CD4-positive, alpha-beta T cell (primary cell): ENCODE measurements at regions not wholly inside any gene's neighbourhood (a gene's known extent, or its start where the extent isn't known, plus 50 kb on each side); places are given as distances from the start of the nearest gene placed in this dataset.

Experiments
- ATAC-seq: fragments of 200-7000 bp; cut with Tn5 transposase; one replicate; pipeline ENCODE4 v1.10.0; 2022; ENCODE audit warnings: mild to moderate bottlenecking; ENCODE audit not compliant: poor library complexity
- CTCF ChIA-PET: fragments of 350-600 bp; sonication (Branson Sonifier 250); formaldehyde crosslinking; loops from one replicate; lab custom pipeline; 2021; ENCODE audit warnings: antibody characterized with exemption, inconsistent platforms; lab: Charles Lee
- POLR2A ChIA-PET: fragments of 350-600 bp; sonication (Branson Sonifier 250); formaldehyde crosslinking; loops from one replicate; lab custom pipeline; 2021; ENCODE audit warnings: antibody characterized with exemption, inconsistent platforms; lab: Charles Lee
- DNase-seq, 14 experiments: peaks; one replicate each; pipeline ENCODE4 v3.0.0-alpha.2; 2013 to 2020; ENCODE audit warnings: mixed read lengths in 2 of 14
- H3K27ac ChIP-seq, 2 donors: one replicate each; pipeline versions ENCODE4 v1.5.1 to v1.7.0; 2013; ENCODE audit warnings: low read length in 2 of 2, low read depth in 1 of 2, mild to moderate bottlenecking in 1 of 2
- H3K27me3 ChIP-seq, 2 experiments: 1 replicate in 1 of 2; 2 replicates in 1 of 2; pipeline versions ENCODE4 v1.6.1 to v1.7.0; 2013; ENCODE audit warnings: low read length in 2 of 2, control low read depth in 1 of 2, mild to moderate bottlenecking in 1 of 2, moderate library complexity in 1 of 2; ENCODE audit not compliant: insufficient read depth in 2 of 2, control insufficient read depth in 1 of 2
- H3K36me3 ChIP-seq: one replicate; pipeline ENCODE4 v1.6.1; 2013; ENCODE audit warnings: low read length, control low read depth; ENCODE audit not compliant: insufficient read depth
- H3K4me1 ChIP-seq: one replicate; pipeline ENCODE4 v1.6.1; 2013; ENCODE audit warnings: low read length, control low read depth; ENCODE audit not compliant: insufficient read depth
- H3K4me3 ChIP-seq: one replicate; pipeline ENCODE4 v1.5.1; 2013; ENCODE audit warnings: mild to moderate bottlenecking, low read length, moderate library complexity
- H3K9me3 ChIP-seq, 2 experiments: 1 replicate in 1 of 2; 2 replicates in 1 of 2; pipeline versions ENCODE4 v1.6.1 to v1.7.0; 2013; ENCODE audit warnings: low read length in 2 of 2, mild to moderate bottlenecking in 2 of 2, control low read depth in 1 of 2, moderate library complexity in 1 of 2; ENCODE audit not compliant: control insufficient read depth in 1 of 2, insufficient read depth in 1 of 2
- H3K27ac Mint-ChIP-seq: one replicate; pipeline ENCODE4 v1.8.0; 2020; ENCODE audit warnings: mixed read lengths
- H3K27me3 Mint-ChIP-seq: one replicate; pipeline ENCODE4 v1.8.0; 2021; ENCODE audit warnings: mixed read lengths
- H3K36me3 Mint-ChIP-seq: one replicate; pipeline ENCODE4 v1.8.0; 2021; ENCODE audit warnings: low read depth, mixed read lengths
- H3K4me1 Mint-ChIP-seq: one replicate; pipeline ENCODE4 v1.8.0; 2021; ENCODE audit warnings: low read depth, mixed read lengths
- H3K4me3 Mint-ChIP-seq: one replicate; pipeline ENCODE4 v1.8.0; 2020; ENCODE audit warnings: mild to moderate bottlenecking, mixed read lengths
- H3K9me3 Mint-ChIP-seq: one replicate; pipeline ENCODE4 v1.8.0; 2020; ENCODE audit warnings: mixed read lengths
- intact Hi-C, 2 experiments: fragments of 100-400 bp; cut with DNase I in 1 of 2; cut with micrococcal nuclease in 1 of 2; formaldehyde crosslinking; loops; one replicate each; pipeline versions ENCODE4 v1.15.1 to v1.9.0; 2023 to 2025; cut with DNase I, micrococcal nuclease
- TF ChIP-seq, protein P1 (sequence below): fragments of 200-600 bp; IDR thresholded peaks from one replicate; pipeline ENCODE4 v1.8.0; 2022; ENCODE audit warnings: antibody characterized with exemption, mild to moderate bottlenecking

DNA sequence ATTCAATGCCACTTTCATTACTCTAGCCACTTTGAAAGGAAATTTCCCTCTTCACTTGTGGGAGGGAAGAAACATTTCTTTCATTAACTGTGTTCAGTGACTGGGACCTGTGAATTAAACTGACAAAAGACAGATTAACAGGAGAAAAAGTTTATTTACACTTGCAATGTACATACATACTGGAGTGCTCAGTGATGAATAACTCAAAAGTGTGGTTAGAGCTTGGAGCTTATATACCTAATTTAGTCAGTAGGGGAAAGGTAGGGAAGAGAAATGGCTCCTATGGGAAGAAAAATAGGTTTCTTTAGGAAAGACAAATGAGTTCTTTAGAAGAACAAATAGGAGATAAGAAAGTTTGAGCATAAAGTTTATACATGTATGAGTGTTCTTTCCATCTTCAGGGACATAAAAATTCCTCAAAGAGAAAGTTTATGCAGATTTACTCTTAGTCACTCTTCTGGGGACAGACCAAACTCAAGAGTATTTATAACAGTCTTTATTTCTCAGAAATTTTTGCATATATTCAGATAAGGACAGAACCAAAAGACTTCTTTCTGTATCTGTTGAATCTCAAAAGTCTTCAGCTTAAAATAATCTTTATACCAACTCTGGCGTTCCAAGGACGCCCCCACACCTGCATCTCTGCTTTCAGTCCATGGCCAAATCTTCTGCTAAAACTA lies 120.0 kb upstream of the RAI14 start:
- peaks cover 34% of the 10 kb centered on the region for H3K27me3 Mint-ChIP-seq

DNA sequence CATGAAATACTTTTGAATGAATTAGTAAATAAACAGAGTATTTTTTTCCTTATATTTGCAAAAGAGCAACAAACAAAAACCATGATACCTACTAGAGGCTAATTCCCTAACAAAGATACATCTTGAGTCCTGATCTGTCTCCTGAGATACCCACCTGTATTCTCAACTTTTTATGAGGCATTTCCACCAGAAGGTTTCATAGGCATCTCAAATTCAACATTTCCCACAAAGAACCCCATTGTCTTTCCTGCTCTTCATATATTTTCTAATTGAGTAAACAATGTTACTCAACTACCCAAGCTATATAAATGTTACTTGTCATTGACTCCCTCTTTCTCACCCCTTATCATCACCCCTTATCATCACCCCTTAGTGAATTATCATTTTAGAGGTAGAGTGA lies 119.4 kb upstream of the RAI14 start:
- ATAC-seq (no peak), DNase-seq (no peak)
- H3K27me3 ChIP-seq, result peaks cover 20 to 22% of the 10 kb centered on the region in 2 experiments
- no peaks in the 10 kb centered on the region for H3K4me1 ChIP-seq
- Mint-ChIP-seq H3K27me3 (peaks cover 40% of the 10 kb centered on the region), H3K4me3 (no peak overlapping the region), H3K36me3 (no peaks in the 10 kb centered on the region), H3K9me3 (no peaks in the 10 kb centered on the region), H3K4me1 (no peaks in the 10 kb centered on the region), H3K27ac (no peak overlapping the region)
- intact Hi-C loops, result no loop called here
- H3K9me3 ChIP-seq, result no peaks in the 10 kb centered on the region
- no peaks in the 10 kb centered on the region for H3K36me3 ChIP-seq
- H3K27ac ChIP-seq, result no peak overlapping the region
- CTCF ChIA-PET, result no interaction called here
- no peak overlapping the region for H3K4me3 ChIP-seq
- POLR2A ChIA-PET, result no interaction called here
- TF ChIP-seq, protein P1, sequence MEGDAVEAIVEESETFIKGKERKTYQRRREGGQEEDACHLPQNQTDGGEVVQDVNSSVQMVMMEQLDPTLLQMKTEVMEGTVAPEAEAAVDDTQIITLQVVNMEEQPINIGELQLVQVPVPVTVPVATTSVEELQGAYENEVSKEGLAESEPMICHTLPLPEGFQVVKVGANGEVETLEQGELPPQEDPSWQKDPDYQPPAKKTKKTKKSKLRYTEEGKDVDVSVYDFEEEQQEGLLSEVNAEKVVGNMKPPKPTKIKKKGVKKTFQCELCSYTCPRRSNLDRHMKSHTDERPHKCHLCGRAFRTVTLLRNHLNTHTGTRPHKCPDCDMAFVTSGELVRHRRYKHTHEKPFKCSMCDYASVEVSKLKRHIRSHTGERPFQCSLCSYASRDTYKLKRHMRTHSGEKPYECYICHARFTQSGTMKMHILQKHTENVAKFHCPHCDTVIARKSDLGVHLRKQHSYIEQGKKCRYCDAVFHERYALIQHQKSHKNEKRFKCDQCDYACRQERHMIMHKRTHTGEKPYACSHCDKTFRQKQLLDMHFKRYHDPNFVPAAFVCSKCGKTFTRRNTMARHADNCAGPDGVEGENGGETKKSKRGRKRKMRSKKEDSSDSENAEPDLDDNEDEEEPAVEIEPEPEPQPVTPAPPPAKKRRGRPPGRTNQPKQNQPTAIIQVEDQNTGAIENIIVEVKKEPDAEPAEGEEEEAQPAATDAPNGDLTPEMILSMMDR, result no peak

More for the DNA sequence above, 120.0 kb upstream of the RAI14 start:
- no peaks in the 10 kb centered on the region for H3K9me3 ChIP-seq
- Mint-ChIP-seq H3K4me3 (no peak overlapping the region), H3K36me3 (no peaks in the 10 kb centered on the region), H3K9me3 (no peaks in the 10 kb centered on the region), H3K4me1 (no peaks in the 10 kb centered on the region), H3K27ac (no peak overlapping the region)
- no peaks in the 10 kb centered on the region for H3K4me1 ChIP-seq
- no peak overlapping the region for H3K27ac ChIP-seq
- TF ChIP-seq, protein P1, result no peak
- ATAC-seq (no peak), DNase-seq (no peak)
- H3K27me3 ChIP-seq, result peaks cover 20 to 22% of the 10 kb centered on the region in 2 experiments
- no peak overlapping the region for H3K4me3 ChIP-seq
- POLR2A ChIA-PET, result no interaction called here
- intact Hi-C loops, result no loop called here
- no peaks in the 10 kb centered on the region for H3K36me3 ChIP-seq
- CTCF ChIA-PET, result no interaction called here

DNA sequence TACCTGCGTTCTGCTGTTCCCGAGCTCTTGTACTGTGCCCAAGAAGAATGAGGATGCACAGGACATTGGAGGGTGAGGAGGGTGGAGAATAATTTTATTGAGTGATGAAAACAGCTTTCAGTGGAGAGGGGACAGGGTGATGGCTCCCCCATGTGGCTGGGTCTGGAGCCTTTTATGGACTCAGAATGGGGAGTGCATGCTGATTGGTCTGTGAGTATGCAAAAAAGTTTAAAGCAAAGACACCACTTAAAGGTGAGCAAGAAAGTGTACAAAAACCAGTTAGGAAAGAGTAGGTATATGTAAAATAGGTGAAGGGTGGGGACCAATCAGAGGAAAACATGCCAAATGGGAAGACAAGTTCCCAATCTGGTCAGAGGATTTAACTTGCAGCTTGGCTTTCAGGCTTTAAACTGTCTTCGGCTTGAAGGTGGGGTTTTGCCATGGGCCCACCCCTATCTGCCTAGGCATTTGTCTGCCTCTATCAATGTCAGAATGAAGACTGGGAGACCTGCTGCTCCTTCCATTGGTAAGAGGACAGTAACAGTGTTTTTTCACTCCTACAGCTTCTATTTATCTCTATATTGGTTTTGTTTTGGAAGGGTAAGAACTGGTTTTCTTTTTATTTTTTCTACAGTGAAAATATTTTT lies 118.0 kb upstream of the RAI14 start:
- CTCF ChIA-PET, result no interaction called here
- TF ChIP-seq, protein P1, result no peak
- H3K4me1 ChIP-seq, result no peaks in the 10 kb centered on the region
- Mint-ChIP-seq H3K36me3 (no peaks in the 10 kb centered on the region), H3K4me3 (no peak overlapping the region), H3K4me1 (no peaks in the 10 kb centered on the region), H3K27me3 (peaks cover 51% of the 10 kb centered on the region), H3K9me3 (peaks cover 2% of the 10 kb centered on the region), H3K27ac (no peak overlapping the region)
- H3K36me3 ChIP-seq, result no peaks in the 10 kb centered on the region
- peaks cover 20 to 22% of the 10 kb centered on the region in 2 experiments for H3K27me3 ChIP-seq
- intact Hi-C loops, result no loop called here
- POLR2A ChIA-PET, result no interaction called here
- DNase-seq (peak in 1 of 14 experiments; percentile 9), ATAC-seq (no peak)
- no peak overlapping the region for H3K27ac ChIP-seq
- no peak overlapping the region for H3K4me3 ChIP-seq
- no peaks in the 10 kb centered on the region for H3K9me3 ChIP-seq
